A549 (cell line): ENCODE measurements at regions not wholly inside any gene's neighbourhood (a gene's known extent, or its start where the extent isn't known, plus 50 kb on each side); places are given as distances from the start of the nearest gene placed in this dataset.

Experiments
- ATAC-seq, 2 experiments: fragments of 200-7000 bp in 1 of 2; fragments of >200 bp in 1 of 2; cut with Nextera tagmentation in 1 of 2; cut with Tn5 transposase in 1 of 2; 3 replicates each; pipeline versions ENCODE4 v1.8.0 to v1.9.1; 2018 to 2020; ENCODE audit warnings: mild to moderate bottlenecking in 1 of 2, moderate library complexity in 1 of 2
- CTCF ChIA-PET: fragments of 300-600 bp; sonication (Branson Sonifier 250); formaldehyde crosslinking; extraction: SDS; loops from one replicate; lab custom pipeline; 2021; ENCODE audit warnings: antibody characterized with exemption, inconsistent platforms; lab: Yijun Ruan, JAX
- POLR2A ChIA-PET: fragments of 350-600 bp; formaldehyde crosslinking; extraction: SDS; loops from one replicate; lab custom pipeline; 2021; ENCODE audit warnings: antibody characterized with exemption, inconsistent platforms; lab: Yijun Ruan, JAX
- DNase-seq, 2 experiments: peaks; one replicate each; pipeline versions ENCODE4 v3.0.0 to v3.0.0-alpha.2; 2011 to 2016; ENCODE audit warnings: low read depth in 1 of 2, low spot score in 1 of 2
- FAIRE-seq: peaks from 2 replicates; lab custom pipeline; 2011; peaks lifted over from hg19 to GRCh38; lab: Jason Lieb, UNC
- H3K27ac ChIP-seq, 2 experiments: fragments of >200 bp; sonication (Bioruptor Twin); formaldehyde crosslinking; 3 replicates each; pipeline ENCODE4 v1.5.1; 2016 to 2017
- H3K4me1 ChIP-seq: fragments of >200 bp; sonication (Bioruptor Twin); formaldehyde crosslinking; 3 replicates; pipeline ENCODE4 v1.6.1; 2016
- H3K4me2 ChIP-seq: fragments of >200 bp; sonication (Bioruptor Twin); formaldehyde crosslinking; 3 replicates; pipeline ENCODE4 v1.6.1; 2016
- H3K4me3 ChIP-seq: fragments of >200 bp; sonication (Bioruptor Twin); formaldehyde crosslinking; 3 replicates; pipeline ENCODE4 v1.5.1; 2016
- H3K9me3 ChIP-seq: fragments of >200 bp; sonication (Bioruptor Twin); formaldehyde crosslinking; 3 replicates; pipeline ENCODE4 v1.6.1; 2016
- ATOH8 ChIP-seq: fragments of 250-450 bp; sonication (Bioruptor Pico); IDR thresholded peaks from 2 replicates; pipeline ENCODE4 v1.5.0; 2020; ENCODE audit warnings: low read depth, mild to moderate bottlenecking, moderate library complexity
- CHD2 ChIP-seq: fragments of 150-350 bp; IDR thresholded peaks from 2 replicates; pipeline ENCODE4 v1.6.1; 2014; ENCODE audit warnings: low read length; ENCODE audit not compliant: partially characterized antibody
- E2F6 ChIP-seq: IDR thresholded peaks from 2 replicates; pipeline ENCODE4 v1.6.1; 2012; ENCODE audit warnings: low read depth, borderline replicate concordance
- EHF ChIP-seq: fragments of 250-450 bp; sonication (Bioruptor Pico); IDR thresholded peaks from 2 replicates; pipeline ENCODE4 v1.5.0; 2020; ENCODE audit warnings: mild to moderate bottlenecking
- ELK1 ChIP-seq: fragments of 150-350 bp; IDR thresholded peaks from 2 replicates; pipeline ENCODE4 v1.6.1; 2014; ENCODE audit warnings: low read depth, mild to moderate bottlenecking, low read length
- FOXS1 ChIP-seq: fragments of 250-450 bp; sonication (Bioruptor Pico); IDR thresholded peaks from 2 replicates; pipeline ENCODE4 v1.5.0; 2020; ENCODE audit warnings: mild to moderate bottlenecking, moderate library complexity
- HOXA7 ChIP-seq: fragments of 250-450 bp; sonication (Bioruptor Pico); IDR thresholded peaks from 2 replicates; pipeline ENCODE4 v1.5.0; 2020; ENCODE audit warnings: mild to moderate bottlenecking, moderate library complexity
- HOXB13 ChIP-seq: fragments of 250-450 bp; sonication (Bioruptor Pico); IDR thresholded peaks from 2 replicates; pipeline ENCODE4 v1.5.0; 2020; ENCODE audit warnings: low read depth, mild to moderate bottlenecking, moderate library complexity
- JUN ChIP-seq, 2 experiments: fragments of >200 bp; sonication (Bioruptor Twin); formaldehyde crosslinking; IDR thresholded peaks; 2 replicates in 1 of 2; 3 replicates in 1 of 2; pipeline ENCODE4 v1.6.1; 2016 to 2017
- KDM1A ChIP-seq: fragments of 200-600 bp; sonication (generic); IDR thresholded peaks from 2 replicates; pipeline ENCODE4 v1.6.1; 2016; ENCODE audit warnings: low read depth, mild to moderate bottlenecking
- KDM5A ChIP-seq: fragments of 200-600 bp; sonication (generic); IDR thresholded peaks from 2 replicates; pipeline ENCODE4 v1.6.1; 2016; ENCODE audit warnings: antibody characterized with exemption, mild to moderate bottlenecking
- MAFK ChIP-seq: fragments of 450-650 bp; IDR thresholded peaks from 2 replicates; pipeline ENCODE4 v1.6.1; 2014; ENCODE audit not compliant: partially characterized antibody
- MAX ChIP-seq: IDR thresholded peaks from 2 replicates; pipeline ENCODE4 v1.6.1; 2012
- NR3C1 ChIP-seq: fragments of >200 bp; sonication (Bioruptor Twin); formaldehyde crosslinking; IDR thresholded peaks from 3 replicates; pipeline ENCODE4 v1.6.1; 2017
- PHF8 ChIP-seq: fragments of 200-600 bp; sonication (generic); IDR thresholded peaks from 2 replicates; pipeline ENCODE4 v1.6.1; 2016; ENCODE audit warnings: low read depth, mild to moderate bottlenecking, antibody characterized with exemption, moderate library complexity, borderline replicate concordance
- RCOR1 ChIP-seq: fragments of 150-350 bp; IDR thresholded peaks from 2 replicates; pipeline ENCODE4 v1.6.1; 2014; ENCODE audit warnings: antibody characterized with exemption, low read length, low read depth
- REST ChIP-seq: fragments of 200-600 bp; sonication (generic); IDR thresholded peaks from 2 replicates; pipeline ENCODE4 v1.6.1; 2016; ENCODE audit warnings: antibody characterized with exemption, mild to moderate bottlenecking, moderate library complexity
- RFX5 ChIP-seq: fragments of 450-650 bp; IDR thresholded peaks from 2 replicates; pipeline ENCODE4 v1.7.1; 2014; ENCODE audit warnings: antibody characterized with exemption, mild to moderate bottlenecking, moderate library complexity
- ZC3H11A ChIP-seq: fragments of 450-650 bp; IDR thresholded peaks from 2 replicates; pipeline ENCODE4 v1.6.1; 2014; ENCODE audit warnings: antibody characterized with exemption, mild to moderate bottlenecking
- ZFP36 ChIP-seq: fragments of 450-650 bp; IDR thresholded peaks from 2 replicates; pipeline ENCODE4 v1.6.1; 2014; ENCODE audit warnings: borderline replicate concordance; ENCODE audit not compliant: partially characterized antibody
- ZNF302 ChIP-seq: fragments of 250-450 bp; sonication (Bioruptor Pico); IDR thresholded peaks from 2 replicates; pipeline ENCODE4 v1.9.0; 2021; ENCODE audit warnings: inconsistent platforms, mild to moderate bottlenecking, moderate library complexity
- WGBS: methylation state at CpG from one replicate; pipeline ENCODE4 v1.1.6; 2017; ENCODE audit errors: missing lambda C conversion rate; 5-methylcytosine and 5-hydroxymethylcytosine counted together

GRCh38 chr5:172556971-172557461, 84.0 kb upstream of the NEURL1B start:
- CTCF ChIA-PET = interaction anchor here (0.9 to 1.6 kb wide), 6 partner anchors 8 to 149 kb away, joined by 3 to 5 read pairs (median 4); no protein-coding TSS in a partner anchor
- no peak overlapping the region for H3K27ac ChIP-seq
- TF ChIP-seq PHF8 (no peak), E2F6 (no peak), NR3C1 (no peak), MAFK (no peak), JUN (IDR thresholded peaks at IDR 0.05) (no peak), ZFP36 (no peak), KDM5A (no peak), FOXS1 (CRISPR knock-in tag) (no peak), ZC3H11A (no peak), KDM1A (no peak), HOXA7 (CRISPR knock-in tag) (no peak), MAX (no peak), RFX5 (no peak), RCOR1 (no peak), ATOH8 (no peak), EHF (no peak), CHD2 (no peak), ELK1 (no peak), REST (no peak)
- TF ChIP-seq, all 56 proteins: peak for 0
- Histone ChIP-seq H3K4me1 (0 out of 3 replicates have a peak, but pooled peaks cover 3% of the 10 kb centered on the region), H3K9me3 (no peaks in the 10 kb centered on the region), H3K4me2 (no peak overlapping the region), H3K4me3 (no peak overlapping the region)
- ATAC-seq = peak in 1 of 2 experiments; percentile 23; a peak in 2 of 6 replicates
- WGBS = 61% methylated on average over 12 of the region's 12 CpGs
- DNase-seq = no peak
- no peak for FAIRE-seq
- POLR2A ChIA-PET = no interaction called here

GRCh38 chr5:172556262-172556661, 84.8 kb upstream of the NEURL1B start:
- H3K9me3 ChIP-seq = no peaks in the 10 kb centered on the region
- ATAC-seq (peak in 1 of 2 experiments; percentile 25; a peak in 1 of 6 replicates), FAIRE-seq (no peak), DNase-seq (no peak)
- no peak overlapping the region for H3K4me3 ChIP-seq
- no peak overlapping the region for H3K27ac ChIP-seq
- ChIA-PET CTCF (interaction anchor here (1.1 to 1.6 kb wide), 4 partner anchors 10 to 150 kb away, joined by 3 to 5 read pairs (median 4); no protein-coding TSS in a partner anchor), POLR2A (interaction anchor here (0.6 kb wide), 1 partner anchor 12 kb away, joined by 3 read pairs; no protein-coding TSS in a partner anchor)
- H3K4me1 ChIP-seq = 0 out of 3 replicates have a peak, but pooled peaks cover 3% of the 10 kb centered on the region
- H3K4me2 ChIP-seq = no peak overlapping the region
- TF ChIP-seq ZNF302 = no peak
- no peak for TF ChIP-seq KDM1A
- no peak for TF ChIP-seq HOXB13 (CRISPR knock-in tag)
- TF ChIP-seq EHF = no peak
- no peak for TF ChIP-seq JUN (IDR thresholded peaks at IDR 0.05)
- WGBS = 69% methylated on average over 3 of the region's 3 CpGs
